A172 (cell line): ENCODE measurements at regions not wholly inside any gene's neighbourhood (a gene's known extent, or its start where the extent isn't known, plus 50 kb on each side); places are given as distances from the start of the nearest gene placed in this dataset.

Source experiments
- DNase-seq: peaks from one replicate; pipeline ENCODE4 v3.0.0-alpha.2; 2015; ENCODE audit warnings: low spot score

DNA sequence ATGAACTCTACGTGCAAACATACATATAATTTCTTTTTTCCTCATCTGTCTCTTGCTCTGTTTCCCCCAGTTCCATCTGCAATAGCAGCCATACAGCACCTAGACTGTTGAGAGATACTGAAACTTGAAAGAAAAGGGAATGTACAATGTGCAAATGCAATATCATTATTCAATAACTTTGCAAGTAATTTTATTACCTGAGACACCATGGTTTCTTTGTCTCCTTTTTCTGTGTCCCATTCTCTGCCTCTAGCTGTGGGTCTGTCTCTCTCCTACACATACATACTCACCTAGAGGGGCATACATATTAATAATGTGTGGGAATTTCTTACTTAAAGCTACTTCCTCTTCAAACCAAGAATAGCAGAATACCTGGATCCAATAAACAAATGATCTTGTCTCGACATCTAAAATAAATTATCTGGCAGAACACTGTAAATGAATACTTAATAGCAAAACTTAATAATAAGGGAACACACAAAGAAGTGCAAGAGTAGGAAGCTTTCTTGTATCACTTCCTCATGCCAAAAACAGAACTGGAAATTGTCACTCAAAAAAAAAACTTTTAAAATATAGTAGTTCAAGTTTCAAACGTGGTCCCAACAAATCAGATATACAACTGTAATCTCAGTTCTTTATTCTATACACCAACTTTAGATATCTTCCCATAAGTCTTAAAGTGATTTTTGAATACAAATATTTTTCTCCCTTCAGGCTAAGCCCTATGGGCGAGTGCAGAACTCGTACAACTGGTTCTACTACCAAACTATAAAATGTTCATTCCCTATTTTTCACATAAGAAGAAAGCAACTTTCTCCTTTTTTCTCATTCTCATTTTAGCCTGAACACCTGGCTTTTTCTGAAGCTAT lies 194.6 kb downstream of the NRIP1 start:
- DNase-seq, result no peak

DNA sequence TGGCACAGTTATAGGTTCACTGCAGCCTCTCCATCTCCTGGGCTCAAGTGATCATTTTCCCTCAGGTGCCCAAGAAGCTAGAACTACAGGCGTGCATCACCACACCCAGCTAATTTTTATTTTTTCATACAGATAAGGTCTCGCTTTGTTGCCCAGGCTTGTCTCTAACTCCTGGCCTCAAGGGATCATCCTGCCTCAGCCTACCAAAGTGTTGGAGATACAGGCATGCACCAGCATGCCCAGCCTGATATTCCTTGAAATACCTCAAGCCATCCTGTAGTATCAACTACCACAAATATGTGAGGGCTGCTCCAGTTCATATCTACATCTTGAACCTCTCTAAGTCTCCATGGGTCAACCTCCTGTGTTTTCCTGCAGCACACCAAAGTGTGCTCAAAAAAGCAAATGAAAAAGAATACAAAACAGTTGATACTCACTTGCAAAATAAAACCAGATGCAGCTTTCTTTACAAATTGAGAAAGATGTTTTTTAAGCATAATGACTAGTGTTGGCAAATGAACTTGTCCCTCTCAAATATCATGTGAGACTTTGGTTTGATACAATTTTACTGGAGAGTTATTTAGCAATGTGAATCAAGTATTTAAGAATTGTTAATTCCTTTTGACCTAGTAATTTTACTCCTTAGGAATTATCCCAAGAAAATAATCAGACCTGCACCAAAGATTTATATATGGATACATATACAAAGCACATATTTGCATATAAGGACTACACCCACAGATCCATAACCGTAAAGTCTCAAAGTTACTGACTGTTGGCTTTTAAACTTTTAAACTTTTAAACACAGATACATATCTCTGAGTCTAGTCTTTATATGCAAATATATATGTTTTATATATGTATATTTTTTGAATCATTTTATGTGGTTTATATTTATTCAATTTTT lies 197.7 kb downstream of the NRIP1 start:
- DNase-seq, result no peak

DNA sequence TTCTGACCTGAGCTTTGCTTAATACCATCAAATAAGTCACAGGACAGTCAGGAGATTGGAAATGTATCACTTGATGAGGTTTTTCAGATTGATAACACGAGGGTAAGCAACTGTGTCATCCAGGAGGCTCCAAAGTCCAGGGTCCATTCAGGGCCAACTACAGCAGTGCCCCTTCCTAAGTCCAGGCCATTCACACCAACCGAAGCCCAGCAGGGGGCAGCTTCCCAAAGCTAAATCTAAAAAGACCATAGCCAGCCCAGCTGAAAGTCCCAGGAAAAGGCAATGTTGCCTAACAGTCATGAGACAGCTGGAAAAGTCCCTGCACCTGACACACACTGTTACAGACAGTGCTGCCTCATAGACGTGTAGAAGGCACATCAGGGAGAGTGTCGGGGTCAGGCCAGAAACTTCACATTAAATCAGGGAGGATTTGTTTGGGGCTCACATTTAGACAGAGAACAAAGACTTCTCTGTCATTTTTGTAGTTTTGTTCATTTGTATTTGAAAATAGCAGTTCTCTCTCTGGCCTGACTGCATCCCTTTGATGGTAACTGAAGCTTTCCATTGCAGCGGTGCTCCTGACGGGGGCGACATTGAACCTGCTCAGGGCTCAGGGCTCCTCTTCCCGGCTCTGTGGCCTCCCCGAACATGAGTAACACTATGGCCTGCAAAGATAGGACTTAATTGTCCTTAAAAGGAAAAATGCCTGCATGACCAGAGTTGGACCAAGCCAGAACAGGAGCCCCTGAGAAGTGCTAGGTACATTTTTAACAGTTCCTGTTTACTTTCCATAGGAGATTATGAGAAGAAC lies 200.4 kb downstream of the NRIP1 start:
- DNase-seq, result peak; percentile 62

DNA sequence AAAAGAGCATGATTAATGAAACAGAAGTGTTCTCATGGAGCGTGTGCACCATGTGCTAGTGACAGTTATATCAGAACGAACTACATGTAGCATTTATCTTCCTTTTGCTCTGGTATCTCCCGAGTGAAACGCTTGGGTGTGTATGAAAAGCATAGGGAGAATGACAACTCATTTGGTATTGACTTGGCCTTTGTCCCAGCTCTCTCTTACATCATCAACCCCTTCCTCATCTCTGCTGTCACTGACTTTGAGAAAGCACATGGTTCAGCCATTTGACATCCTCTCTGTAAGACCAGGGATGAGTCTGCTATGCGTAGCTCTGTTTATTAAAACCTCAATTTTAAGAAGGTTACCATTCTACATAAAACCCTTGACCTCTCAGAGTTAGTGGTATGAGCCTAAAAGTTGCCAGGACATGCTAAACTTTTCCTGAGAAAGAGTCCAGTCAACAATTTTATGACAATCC lies 201.0 kb downstream of the NRIP1 start:
- no peak for DNase-seq

DNA sequence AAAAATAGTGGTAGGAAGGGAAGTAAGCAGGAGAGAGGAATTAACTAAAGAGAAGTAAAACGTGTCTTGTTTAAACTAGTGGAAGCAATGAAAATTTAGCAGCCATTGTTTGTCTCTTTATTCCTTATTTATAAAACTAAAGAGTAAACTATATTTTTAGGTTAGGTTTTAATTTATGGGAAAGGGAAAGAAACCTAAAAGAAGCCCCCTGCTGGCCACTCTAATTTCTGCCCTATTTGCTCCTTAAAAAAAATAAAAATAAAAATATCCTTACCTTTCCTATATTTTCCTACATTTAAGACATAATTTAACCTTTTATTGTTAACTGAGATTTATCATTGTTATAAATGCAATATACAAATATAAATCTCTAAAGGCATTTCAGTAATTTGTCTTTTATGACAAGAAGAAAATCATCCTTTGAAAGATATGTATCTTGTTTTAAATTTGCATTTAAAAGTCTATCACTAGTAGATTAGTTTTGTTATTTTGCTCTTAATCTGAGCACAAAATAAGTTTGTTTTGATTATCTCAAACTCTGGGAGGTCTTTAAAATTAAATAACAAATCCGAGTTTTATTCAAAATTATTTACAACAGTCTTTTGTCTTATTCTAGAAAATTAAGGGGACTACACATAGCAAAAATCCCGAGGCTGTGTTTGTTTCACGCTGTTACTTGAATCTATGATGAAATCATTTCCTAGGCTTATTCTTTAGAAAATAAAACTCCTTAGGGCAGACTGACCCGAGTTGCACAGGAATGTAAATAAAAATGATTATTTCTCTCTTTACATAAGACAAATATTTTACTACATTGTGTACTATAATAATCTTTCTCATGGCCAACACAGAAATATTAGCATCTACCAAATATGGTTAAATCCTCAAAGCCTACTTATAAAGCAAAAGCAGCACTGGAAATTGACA lies 201.7 kb downstream of the NRIP1 start:
- DNase-seq, result peak; percentile 11

DNA sequence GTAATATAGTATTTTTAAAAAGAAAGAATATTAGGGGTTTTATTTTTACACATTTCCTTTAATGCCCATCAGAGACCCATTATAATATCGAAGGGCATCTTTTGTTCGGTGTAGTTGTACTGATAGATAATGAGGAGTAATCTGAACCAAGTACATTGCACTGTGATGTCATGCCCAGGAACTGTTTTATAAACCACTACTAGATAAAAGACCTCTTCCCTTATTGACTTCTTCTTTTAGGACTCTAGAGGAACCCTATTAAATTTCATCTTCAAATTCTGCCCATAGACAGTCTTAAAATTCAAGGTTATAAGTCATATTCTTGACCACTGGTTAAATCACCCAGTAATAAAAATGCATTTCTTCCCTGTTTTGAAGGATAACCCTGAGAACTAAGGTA lies 206.5 kb downstream of the NRIP1 start:
- DNase-seq, result no peak

DNA sequence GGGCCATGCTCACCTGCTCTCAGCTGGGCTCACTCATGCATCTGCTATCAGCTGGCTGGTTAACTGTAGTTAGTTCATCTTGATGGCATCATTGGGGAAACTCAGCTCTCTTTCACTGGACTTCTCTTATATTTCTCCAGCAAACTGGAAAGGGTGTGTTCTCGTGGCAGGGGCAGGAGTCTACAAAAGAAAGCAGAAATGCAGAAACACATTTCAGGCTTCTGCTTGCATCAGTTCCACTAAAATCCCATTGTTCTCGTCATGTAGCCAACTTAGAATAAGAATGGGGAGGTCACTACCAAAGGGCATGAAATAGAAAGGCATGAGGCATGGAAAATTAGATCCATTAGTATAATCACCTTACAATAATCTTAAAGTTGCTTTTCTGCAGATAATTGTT lies 207.3 kb downstream of the NRIP1 start:
- DNase-seq, result no peak

DNA sequence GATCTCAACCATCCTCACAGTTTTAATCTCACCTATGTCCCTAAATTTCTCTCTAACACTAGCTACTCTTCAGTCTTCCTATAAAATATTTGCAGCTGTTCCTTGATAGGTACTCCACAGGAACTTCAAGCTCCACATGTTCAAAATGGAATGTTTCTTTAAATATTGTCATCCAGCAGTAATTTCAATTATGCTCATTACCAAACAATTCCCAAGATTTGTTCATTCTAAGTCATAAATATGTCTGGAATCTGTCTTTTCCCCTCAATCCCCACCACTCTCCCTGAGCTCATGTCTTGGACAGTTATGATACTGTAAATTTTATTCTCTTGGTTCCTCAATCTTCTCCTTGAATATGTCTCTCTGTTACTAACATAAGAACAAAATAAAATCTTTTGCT lies 214.4 kb downstream of the NRIP1 start:
- DNase-seq, result no peak

DNA sequence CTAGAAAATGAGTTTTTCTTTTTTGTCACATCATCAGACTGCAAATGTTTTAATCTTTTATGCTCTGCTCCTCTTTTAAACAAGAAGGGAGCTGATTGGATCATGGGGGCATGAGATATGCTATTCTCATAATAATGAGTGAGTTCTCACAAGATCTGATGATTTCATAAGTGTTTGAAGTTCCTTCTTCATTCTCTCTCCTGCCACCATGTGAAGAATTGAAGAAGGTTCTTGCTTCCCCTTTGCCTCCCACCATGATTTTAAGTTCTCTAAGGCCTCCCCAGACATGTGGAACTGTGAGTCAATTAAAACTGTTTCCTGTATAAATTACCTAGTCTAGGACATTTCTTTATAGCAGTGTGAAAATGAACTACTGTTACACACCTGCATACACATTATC lies 218.2 kb downstream of the NRIP1 start:
- no peak for DNase-seq

DNA sequence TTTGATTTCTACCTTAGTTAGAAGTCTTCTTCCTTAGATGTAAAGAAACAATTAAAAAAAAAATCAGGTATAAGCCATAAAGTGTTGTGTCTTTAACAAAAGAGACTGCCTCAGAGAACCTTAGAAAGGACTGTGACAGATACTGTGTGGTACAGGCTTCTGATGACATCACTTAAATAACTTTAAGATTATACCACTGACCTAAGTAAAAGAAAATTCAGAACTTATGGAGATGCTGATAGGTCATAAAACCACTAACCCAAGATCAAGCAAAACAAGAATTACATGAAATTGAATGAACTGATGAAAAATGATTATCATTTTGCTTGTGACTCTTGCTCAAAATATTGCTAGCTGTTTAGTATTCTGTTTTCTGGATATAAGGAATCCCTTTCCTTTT lies 220.8 kb downstream of the NRIP1 start:
- no peak for DNase-seq

DNA sequence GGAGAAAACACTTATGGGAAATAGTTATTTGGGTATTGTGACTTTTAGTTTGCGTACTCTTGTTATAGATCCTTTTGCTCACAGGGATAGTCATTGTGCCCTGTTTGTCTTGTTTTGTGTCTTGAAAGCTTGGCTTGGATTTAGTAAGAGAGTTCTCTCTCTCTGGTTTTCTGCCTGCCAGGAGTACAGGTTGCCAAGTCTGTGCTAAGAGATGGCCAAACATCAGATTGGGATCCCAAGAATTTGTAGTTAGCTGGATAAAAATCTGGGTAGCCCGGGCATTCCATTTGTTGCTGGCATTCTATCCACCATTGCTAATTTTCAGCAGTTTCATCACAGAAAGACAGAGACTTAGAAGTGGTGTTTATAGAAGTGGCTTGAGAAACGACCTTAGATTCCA lies 222.2 kb downstream of the NRIP1 start:
- no peak for DNase-seq

DNA sequence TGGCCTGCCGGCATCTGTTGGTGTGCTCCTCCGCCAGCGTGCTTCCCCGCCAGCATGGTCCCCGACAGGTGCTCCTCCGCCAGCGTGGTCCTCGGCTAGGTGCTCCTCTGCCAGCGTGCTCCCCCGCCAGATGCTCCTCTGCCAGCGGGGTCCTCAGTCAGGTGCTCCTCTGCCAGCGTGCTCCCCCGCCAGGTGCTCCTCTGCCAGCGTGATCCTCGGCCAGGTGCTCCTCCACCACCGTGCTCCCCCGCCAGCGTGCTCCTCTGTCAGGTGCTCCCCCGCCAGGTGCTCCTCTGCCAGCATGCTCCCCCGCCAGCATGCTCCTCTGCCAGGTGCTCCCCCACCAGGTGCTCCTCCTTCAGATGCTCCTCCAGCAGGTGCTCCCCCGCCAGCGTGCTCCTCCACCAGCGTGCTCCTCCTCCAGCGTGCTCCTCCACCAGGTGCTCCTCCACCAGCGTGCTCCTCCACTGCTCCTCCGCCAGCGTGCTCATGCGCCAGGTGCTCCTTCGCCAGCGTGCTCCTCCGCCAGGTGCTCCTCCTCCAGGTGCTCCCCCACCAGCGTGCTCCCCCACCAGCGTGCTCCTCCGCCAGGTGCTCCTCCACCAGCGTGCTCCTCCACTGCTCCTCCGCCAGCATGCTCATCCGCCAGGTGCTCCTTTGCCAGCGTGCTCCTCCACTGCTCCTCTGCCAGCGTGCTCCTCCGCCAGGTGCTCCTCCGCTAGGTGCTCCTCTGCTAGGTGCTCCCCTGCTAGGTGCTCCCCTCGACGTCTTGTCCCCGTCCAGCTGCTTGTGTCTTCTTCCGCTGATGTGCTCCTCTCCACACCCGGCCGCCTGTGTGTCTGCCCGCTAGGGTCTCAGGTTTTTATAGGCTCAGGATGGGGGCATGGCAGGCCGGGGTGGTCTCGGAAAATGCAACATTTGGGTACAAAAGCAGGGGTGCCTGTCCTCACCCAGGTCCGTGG lies 223.0 kb downstream of the NRIP1 start:
- no peak for DNase-seq

DNA sequence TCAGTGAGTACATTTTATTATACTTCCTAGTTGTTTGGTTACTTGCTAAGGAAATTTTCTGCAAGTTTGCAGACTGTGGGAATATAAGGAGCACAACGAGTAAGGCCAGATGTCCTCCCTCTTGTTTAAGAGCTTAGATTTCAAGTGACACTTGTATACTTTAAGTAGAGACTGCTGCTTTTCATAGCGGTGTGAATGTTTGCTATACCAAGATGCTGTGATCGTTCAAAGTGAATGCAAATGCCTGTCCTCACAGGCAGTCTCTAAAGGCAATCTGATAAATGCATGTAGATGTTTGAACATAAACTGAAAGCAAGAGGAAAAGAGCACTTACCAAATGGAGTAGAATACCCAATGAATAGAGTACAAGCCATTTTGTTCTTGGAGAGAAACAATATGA lies 226.4 kb downstream of the NRIP1 start:
- no peak for DNase-seq

DNA sequence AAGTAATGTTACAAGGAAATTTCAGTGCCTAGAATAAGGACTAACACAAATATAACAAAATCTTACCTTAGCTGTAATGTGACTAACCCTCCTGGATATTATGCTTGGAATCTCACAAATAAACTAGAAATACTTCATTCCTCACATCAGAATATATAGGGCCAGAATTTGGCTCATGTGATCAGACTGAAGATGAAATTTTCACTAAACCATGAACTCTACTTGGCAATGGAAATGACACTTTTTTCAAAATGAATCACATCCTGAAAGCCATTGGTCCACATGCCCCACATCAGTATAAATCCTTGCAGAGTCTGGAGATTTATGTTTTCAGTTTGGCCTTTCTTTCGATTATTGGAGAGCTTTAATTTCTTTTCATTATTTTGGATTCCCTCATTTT lies 227.8 kb downstream of the NRIP1 start:
- no peak for DNase-seq

DNA sequence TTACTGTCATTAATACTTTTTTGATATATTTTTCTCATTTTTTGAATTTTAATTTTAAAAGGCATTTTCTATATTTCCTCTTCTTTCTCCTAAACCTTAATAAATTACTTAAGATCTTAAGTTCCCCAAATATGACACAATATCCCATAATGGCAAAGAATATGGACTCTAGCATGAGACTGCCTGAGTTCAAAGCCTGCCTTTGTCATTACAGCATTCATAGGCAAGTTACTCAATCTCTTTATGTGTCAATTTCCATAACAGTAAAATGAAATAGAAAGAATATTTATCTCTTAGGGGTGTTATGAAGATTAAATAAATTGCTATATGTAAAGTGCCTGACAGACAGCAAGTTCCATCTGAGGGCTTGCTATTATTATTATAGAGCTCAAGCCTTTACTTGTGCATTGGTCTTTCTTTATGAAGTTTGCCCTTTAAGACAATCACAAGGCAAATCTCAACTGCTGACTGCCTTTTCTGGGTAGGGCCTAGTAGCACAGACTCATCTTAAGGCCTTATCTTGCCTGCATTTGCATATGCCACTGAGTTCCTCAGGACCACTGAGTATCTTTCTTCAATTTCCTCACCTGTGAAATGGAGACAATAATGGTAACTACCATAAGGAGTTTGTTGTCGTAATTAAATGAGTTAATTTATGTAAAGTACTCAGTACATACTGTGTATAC lies 231.0 kb downstream of the NRIP1 start:
- no peak for DNase-seq

DNA sequence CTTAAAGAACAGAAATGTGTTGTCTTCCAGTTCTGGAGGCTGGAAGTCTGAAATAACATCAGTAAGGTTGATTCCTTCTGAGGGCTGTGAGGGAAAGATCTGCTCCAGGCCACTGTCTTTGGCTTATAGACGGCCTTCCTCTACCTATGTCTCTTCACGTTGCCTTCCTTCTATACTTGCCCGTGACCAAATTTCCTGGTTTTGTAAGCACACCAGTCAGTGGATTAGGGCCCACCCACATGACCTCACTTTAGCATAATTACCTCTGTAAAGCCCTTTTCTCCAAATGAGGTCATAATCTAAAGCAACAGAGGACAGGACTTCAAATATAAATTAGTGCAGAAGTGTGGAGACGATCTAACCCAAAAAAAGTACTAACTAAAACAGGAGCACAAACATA lies 231.6 kb downstream of the NRIP1 start:
- DNase-seq, result no peak

DNA sequence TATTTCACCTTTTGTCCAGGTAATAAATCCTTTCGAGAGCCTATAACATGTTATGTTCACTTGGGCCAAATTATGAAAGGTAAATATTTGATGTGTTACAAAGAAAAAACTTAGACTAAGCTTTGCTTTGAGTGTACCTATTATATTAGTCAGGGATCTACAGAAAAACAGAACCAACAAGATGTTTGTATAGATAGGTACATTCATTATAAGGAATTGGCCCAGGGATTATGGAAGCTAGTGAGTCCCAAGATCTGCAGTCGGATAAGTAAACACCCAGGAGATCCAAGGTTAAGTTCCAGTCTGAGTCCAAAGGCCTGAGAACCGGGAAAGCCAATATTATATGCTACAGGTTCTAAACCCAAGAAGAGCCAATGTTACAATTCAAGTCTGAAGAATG lies 234.5 kb downstream of the NRIP1 start:
- DNase-seq, result no peak

DNA sequence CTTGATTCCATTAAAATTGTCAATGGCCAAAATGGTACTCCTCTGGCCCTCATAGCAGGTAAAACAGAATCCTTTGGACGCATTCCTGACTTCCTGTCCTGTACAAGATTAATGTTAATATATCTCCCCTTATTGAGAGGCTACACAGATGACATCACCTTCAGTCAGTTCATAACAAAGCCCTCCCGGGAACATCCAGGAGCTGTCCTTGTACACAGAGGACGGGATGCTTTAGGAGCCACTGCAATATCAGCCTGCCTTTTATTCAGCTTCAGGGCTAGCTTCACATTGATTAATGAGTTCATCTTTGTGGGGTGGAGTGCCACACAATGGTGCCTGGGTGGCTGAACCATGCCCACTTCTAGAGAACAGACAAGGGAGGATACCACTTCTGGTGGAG lies 235.1 kb downstream of the NRIP1 start:
- DNase-seq, result no peak

DNA sequence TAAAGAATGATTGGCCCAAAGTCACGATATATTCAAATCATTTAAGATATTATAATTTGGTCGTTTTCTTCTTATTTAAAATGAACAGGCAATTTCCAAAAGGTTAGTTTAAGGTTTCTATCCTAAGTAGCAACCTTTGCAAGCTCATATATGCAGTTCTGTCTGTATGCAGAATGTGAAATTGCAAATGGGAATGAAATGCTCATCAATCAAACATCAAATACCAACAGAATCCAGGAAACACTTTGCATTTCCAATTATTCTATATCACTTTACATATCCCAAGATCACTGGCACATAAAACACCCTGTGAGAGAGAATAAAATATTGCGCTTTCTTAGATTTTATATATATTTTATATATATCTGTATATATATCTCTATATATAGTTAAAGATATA lies 237.3 kb downstream of the NRIP1 start:
- DNase-seq, result no peak
